ENCODE measurements at regions not wholly inside any gene's neighbourhood (a gene's known extent, or its start where the extent isn't known, plus 50 kb on each side); places are given as distances from the start of the nearest gene placed in this dataset.
"Not testable (repeated sequence)": the region's sequence is repeated elsewhere in the genome, so short reads cannot be mapped to it uniquely, and the experiment has no call there.

DNA sequence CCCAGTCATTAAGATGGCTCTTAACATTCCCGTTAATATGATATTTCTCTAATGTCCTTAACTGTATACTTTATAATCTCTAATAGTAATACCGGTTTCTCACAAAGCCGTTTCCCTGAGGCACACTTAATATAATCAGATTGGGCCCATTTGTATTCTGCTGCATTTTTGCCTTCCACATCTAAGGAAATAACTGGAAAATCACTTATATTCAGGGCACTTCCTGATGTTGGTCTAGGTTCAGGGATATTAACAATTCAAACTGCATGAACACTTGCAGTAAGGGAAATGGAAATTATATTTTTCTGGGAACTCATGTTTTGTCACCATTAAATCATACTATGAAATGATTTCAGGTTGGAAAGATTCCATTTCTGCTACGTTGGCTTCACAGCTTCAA, 119.8 kb downstream of the TPR start:
- TF ChIP-seq, protein P1, sequence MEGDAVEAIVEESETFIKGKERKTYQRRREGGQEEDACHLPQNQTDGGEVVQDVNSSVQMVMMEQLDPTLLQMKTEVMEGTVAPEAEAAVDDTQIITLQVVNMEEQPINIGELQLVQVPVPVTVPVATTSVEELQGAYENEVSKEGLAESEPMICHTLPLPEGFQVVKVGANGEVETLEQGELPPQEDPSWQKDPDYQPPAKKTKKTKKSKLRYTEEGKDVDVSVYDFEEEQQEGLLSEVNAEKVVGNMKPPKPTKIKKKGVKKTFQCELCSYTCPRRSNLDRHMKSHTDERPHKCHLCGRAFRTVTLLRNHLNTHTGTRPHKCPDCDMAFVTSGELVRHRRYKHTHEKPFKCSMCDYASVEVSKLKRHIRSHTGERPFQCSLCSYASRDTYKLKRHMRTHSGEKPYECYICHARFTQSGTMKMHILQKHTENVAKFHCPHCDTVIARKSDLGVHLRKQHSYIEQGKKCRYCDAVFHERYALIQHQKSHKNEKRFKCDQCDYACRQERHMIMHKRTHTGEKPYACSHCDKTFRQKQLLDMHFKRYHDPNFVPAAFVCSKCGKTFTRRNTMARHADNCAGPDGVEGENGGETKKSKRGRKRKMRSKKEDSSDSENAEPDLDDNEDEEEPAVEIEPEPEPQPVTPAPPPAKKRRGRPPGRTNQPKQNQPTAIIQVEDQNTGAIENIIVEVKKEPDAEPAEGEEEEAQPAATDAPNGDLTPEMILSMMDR (conservative IDR thresholded peaks at IDR 0.05) = no peak
- TF ChIP-seq ZFX (IDR thresholded peaks at IDR 0.05) = no peak

DNA sequence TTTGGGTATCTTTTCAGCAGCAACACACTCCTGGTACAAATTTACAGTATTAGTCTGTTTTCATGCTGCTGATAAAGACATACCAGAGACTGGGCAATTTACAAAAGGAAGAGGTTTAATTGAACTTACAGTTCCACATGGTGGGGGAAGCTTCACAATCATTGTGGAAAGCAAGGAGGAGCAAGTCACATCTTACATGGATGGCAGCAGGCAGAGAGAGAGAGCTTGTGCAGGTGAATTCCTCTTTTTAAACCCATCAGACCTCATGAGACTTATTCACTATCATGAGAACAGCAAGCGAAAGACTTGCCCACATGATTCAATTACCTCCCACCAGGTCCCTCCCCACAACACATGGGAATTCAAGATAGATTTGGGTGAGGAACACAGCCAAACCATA, 124.5 kb downstream of the TPR start:
- TF ChIP-seq, protein P1 (conservative IDR thresholded peaks at IDR 0.05) = no peak
- no peak for TF ChIP-seq ZFX (IDR thresholded peaks at IDR 0.05)
- no peak overlapping the region for H3K27ac ChIP-seq

More for the DNA sequence above, 119.8 kb downstream of the TPR start:
- no peak overlapping the region for H3K27ac ChIP-seq

DNA sequence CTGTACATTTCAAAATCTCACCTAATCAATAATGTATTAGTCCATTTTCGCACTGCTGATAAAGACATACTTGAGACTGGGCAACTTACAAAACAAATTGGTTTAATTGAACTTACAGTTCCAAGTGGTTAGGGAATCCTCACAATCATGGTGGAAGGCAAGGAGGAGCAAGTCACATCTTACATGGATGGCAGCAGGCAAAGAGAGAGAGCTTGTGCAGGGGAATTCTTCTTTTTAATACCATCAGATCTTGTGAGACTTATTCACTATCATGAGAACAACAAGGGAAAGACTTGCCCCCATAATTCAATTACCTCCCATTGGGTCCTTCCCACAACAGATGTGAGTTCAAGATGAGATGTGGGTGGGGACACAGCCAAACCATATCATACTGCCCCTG, 126.4 kb downstream of the TPR start:
- not testable (repeated sequence) for H3K27ac ChIP-seq

DNA sequence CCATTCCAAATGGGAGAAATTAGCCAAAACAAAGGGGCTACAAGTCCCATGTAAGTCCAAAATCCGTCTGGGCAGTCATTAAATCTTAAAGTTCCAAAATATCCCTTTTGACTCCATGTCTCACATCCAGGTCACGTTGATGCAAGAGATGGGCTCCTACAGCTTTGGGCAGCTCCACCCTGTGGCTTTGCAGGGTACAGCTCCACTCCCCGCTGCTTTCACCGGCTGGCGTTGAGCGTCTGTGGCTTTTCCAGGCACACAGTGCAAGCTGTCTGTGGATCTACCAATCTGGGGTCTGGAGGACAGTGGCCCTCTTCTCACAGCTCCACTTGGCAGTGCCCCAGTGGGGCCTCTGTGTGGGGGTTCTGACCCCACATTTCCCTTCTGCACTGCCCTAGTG, 130.2 kb downstream of the TPR start:
- H3K27ac ChIP-seq = no peak overlapping the region
- no peak for TF ChIP-seq ZFX (IDR thresholded peaks at IDR 0.05)
- TF ChIP-seq, protein P1 (conservative IDR thresholded peaks at IDR 0.05) = peak; percentile 58

All from C4-2B (cell line).